Type B pancreatic cell (in vitro differentiated cells): ENCODE measurements at regions not wholly inside any gene's neighbourhood (a gene's known extent, or its start where the extent isn't known, plus 50 kb on each side); places are given as distances from the start of the nearest gene placed in this dataset.

Experiments
- DNase-seq: peaks from one replicate; pipeline ENCODE4 v3.0.0; 2021; ENCODE audit warnings: mixed read lengths; ENCODE audit not compliant: unreplicated experiment; ENCODE audit errors: extremely low spot score
- H3K27ac Mint-ChIP-seq: 2 replicates; pipeline ENCODE4 v1.8.0; 2021; ENCODE audit warnings: mild to moderate bottlenecking, mixed read lengths
- H3K27me3 Mint-ChIP-seq: 2 replicates; pipeline ENCODE4 v1.8.0; 2021; ENCODE audit warnings: mixed read lengths
- H3K36me3 Mint-ChIP-seq: 2 replicates; pipeline ENCODE4 v1.8.0; 2021; ENCODE audit warnings: mixed read lengths
- H3K4me1 Mint-ChIP-seq: one replicate; pipeline ENCODE4 v1.8.0; 2021; ENCODE audit warnings: mixed read lengths; ENCODE audit not compliant: unreplicated experiment
- H3K4me3 Mint-ChIP-seq: 2 replicates; pipeline ENCODE4 v1.8.0; 2021; ENCODE audit warnings: mild to moderate bottlenecking, mixed read lengths
- H3K9me3 Mint-ChIP-seq: 2 replicates; pipeline ENCODE4 v1.8.0; 2021; ENCODE audit warnings: mixed read lengths
- TF ChIP-seq, protein P1 (sequence below): fragments of 200-600 bp; sonication (generic); conservative IDR thresholded peaks from 2 replicates; pipeline ENCODE4 v1.5.0; 2021; ENCODE audit warnings: antibody characterized with exemption, mild to moderate bottlenecking

DNA sequence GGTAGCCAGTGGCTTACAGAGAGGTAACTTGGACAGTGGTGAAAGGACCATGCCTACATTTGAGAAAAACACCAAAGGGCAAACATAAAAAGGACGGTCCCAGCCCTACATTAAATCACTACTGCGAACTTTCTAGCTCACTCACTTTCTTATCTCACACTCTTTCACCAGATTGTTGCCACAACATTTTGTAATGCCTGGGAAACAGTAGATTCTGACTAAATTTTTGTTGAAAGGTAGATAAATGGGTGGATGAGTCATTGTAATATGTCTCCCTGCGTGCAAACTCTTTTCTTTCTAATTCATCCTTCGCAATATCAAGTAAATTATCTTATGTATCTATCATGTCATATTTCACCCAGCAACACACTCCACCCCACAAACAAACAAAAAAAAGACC, 192.2 kb downstream of the IRS1 start:
- Mint-ChIP-seq H3K4me3 (no peak overlapping the region), H3K36me3 (no peaks in the 10 kb centered on the region), H3K9me3 (no peaks in the 10 kb centered on the region), H3K27ac (no peak overlapping the region), H3K27me3 (peaks cover 17% of the 10 kb centered on the region), H3K4me1 (peaks cover 17% of the 10 kb centered on the region)
- TF ChIP-seq, protein P1, sequence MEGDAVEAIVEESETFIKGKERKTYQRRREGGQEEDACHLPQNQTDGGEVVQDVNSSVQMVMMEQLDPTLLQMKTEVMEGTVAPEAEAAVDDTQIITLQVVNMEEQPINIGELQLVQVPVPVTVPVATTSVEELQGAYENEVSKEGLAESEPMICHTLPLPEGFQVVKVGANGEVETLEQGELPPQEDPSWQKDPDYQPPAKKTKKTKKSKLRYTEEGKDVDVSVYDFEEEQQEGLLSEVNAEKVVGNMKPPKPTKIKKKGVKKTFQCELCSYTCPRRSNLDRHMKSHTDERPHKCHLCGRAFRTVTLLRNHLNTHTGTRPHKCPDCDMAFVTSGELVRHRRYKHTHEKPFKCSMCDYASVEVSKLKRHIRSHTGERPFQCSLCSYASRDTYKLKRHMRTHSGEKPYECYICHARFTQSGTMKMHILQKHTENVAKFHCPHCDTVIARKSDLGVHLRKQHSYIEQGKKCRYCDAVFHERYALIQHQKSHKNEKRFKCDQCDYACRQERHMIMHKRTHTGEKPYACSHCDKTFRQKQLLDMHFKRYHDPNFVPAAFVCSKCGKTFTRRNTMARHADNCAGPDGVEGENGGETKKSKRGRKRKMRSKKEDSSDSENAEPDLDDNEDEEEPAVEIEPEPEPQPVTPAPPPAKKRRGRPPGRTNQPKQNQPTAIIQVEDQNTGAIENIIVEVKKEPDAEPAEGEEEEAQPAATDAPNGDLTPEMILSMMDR, result no peak
- no peak for DNase-seq

GRCh38 chr2:226605642-226606041, 194.0 kb downstream of the IRS1 start:
- Mint-ChIP-seq H3K27me3 (peaks cover 12% of the 10 kb centered on the region), H3K4me3 (no peak overlapping the region), H3K9me3 (no peaks in the 10 kb centered on the region), H3K27ac (no peak overlapping the region), H3K4me1 (peaks cover 12% of the 10 kb centered on the region), H3K36me3 (no peaks in the 10 kb centered on the region)
- DNase-seq, result no peak
- TF ChIP-seq, protein P1, result no peak

- Mint-ChIP-seq H3K4me1 (peaks cover 15% of the 10 kb centered on the region), H3K27me3 (peaks cover 15% of the 10 kb centered on the region)
- TF ChIP-seq, protein P1, result no peak
These were observed 196.0 kb downstream of the IRS1 start for GRCh38 chr2:226603606-226604005.

GRCh38 chr2:226601881-226602662, 197.5 kb downstream of the IRS1 start:
- no peak overlapping the region for H3K27ac Mint-ChIP-seq
- TF ChIP-seq, protein P1, result no peak
- peaks cover 9% of the 10 kb centered on the region for H3K27me3 Mint-ChIP-seq
- no peak overlapping the region for H3K4me3 Mint-ChIP-seq
- DNase-seq, result no peak
- H3K36me3 Mint-ChIP-seq, result no peaks in the 10 kb centered on the region
- H3K4me1 Mint-ChIP-seq, result peaks cover 12% of the 10 kb centered on the region
- H3K9me3 Mint-ChIP-seq, result peaks cover 4% of the 10 kb centered on the region

More at GRCh38 chr2:226603606-226604005, 196.0 kb downstream of the IRS1 start:
- DNase-seq, result no peak
- Mint-ChIP-seq H3K36me3 (no peaks in the 10 kb centered on the region), H3K4me3 (no peak overlapping the region), H3K27ac (no peak overlapping the region), H3K9me3 (peaks cover 4% of the 10 kb centered on the region)

- H3K27me3 Mint-ChIP-seq, result peaks cover 12% of the 10 kb centered on the region
- H3K4me3 Mint-ChIP-seq, result no peak overlapping the region
- TF ChIP-seq, protein P1, result no peak
- H3K27ac Mint-ChIP-seq, result no peak overlapping the region
- DNase-seq, result no peak
- H3K9me3 Mint-ChIP-seq, result peaks cover 7% of the 10 kb centered on the region
- H3K4me1 Mint-ChIP-seq, result peaks cover 12% of the 10 kb centered on the region
- no peaks in the 10 kb centered on the region for H3K36me3 Mint-ChIP-seq
These were observed 198.8 kb downstream of the IRS1 start for GRCh38 chr2:226600802-226601201.
